ENCODE measurements at regions not wholly inside any gene's neighbourhood (a gene's known extent, or its start where the extent isn't known, plus 50 kb on each side); places are given as distances from the start of the nearest gene placed in this dataset.

- TF ChIP-seq POLR2AphosphoS5 (IDR thresholded peaks at IDR 0.05; ENCODE audit: borderline replicate concordance, low read depth, low read length) (no peak), EZH2 (IDR thresholded peaks at IDR 0.05) (no peak)
These were observed 119.7 kb upstream of the CIBAR2 start for GRCh38 chr16:85231959-85232358.
